GM23338 (cell line): ENCODE measurements at regions not wholly inside any gene's neighbourhood (a gene's known extent, or its start where the extent isn't known, plus 50 kb on each side); places are given as distances from the start of the nearest gene placed in this dataset.

Experiments
- ATAC-seq: fragments of 200-7000 bp; cut with Tn5 transposase; 3 replicates; pipeline ENCODE4 v1.9.1; 2020
- DNase-seq: peaks from one replicate; pipeline ENCODE4 v3.0.0-alpha.2; 2015; ENCODE audit warnings: low spot score
- H2AFZ ChIP-seq: fragments of 200-600 bp; sonication (generic); 2 replicates; pipeline ENCODE4 v1.8.0; 2016; ENCODE audit warnings: antibody characterized with exemption, mild to moderate bottlenecking, moderate library complexity
- H3F3A ChIP-seq: fragments of 200-600 bp; sonication (generic); replicated peaks from 2 replicates; pipeline ENCODE4 v1.8.0; 2017; ENCODE audit warnings: antibody characterized with exemption, mixed run types, low read depth
- H3K27ac ChIP-seq: fragments of 200-600 bp; sonication (generic); 2 replicates; pipeline ENCODE4 v1.6.1; 2016; ENCODE audit warnings: low read depth
- H3K27me3 ChIP-seq: fragments of 200-600 bp; sonication (generic); 2 replicates; pipeline ENCODE4 v1.8.0; 2016; ENCODE audit warnings: mild to moderate bottlenecking, mixed run types, moderate library complexity; ENCODE audit not compliant: insufficient read depth
- H3K36me3 ChIP-seq: fragments of 200-600 bp; sonication (generic); 2 replicates; pipeline ENCODE4 v1.8.0; 2016; ENCODE audit warnings: mild to moderate bottlenecking; ENCODE audit not compliant: insufficient read depth
- H3K4me1 ChIP-seq: fragments of 200-600 bp; sonication (generic); 2 replicates; pipeline ENCODE4 v1.8.0; 2016; ENCODE audit warnings: mild to moderate bottlenecking, moderate library complexity; ENCODE audit not compliant: insufficient read depth
- H3K4me2 ChIP-seq: fragments of 200-600 bp; sonication (generic); 2 replicates; pipeline ENCODE4 v1.7.1; 2017; ENCODE audit warnings: mixed run types
- H3K4me3 ChIP-seq: fragments of 200-600 bp; sonication (generic); 2 replicates; pipeline ENCODE4 v1.6.1; 2016; ENCODE audit warnings: mixed run types
- H3K79me2 ChIP-seq: fragments of 200-600 bp; sonication (generic); replicated peaks from 2 replicates; pipeline ENCODE4 v1.8.0; 2017; ENCODE audit warnings: mild to moderate bottlenecking; ENCODE audit not compliant: insufficient read depth
- H3K9me2 ChIP-seq: fragments of 200-600 bp; sonication (generic); 2 replicates; pipeline ENCODE4 v1.8.0; 2017; ENCODE audit not compliant: insufficient read depth
- H4K20me1 ChIP-seq: fragments of 200-600 bp; sonication (generic); replicated peaks from 2 replicates; pipeline ENCODE4 v1.8.0; 2017; ENCODE audit warnings: mild to moderate bottlenecking; ENCODE audit not compliant: insufficient read depth
- H3K27ac Mint-ChIP-seq: 2 replicates; pipeline ENCODE4 v1.8.0; 2020; ENCODE audit warnings: inconsistent platforms, mild to moderate bottlenecking, moderate library complexity, mixed read lengths
- H3K27me3 Mint-ChIP-seq: 3 replicates; pipeline ENCODE4 v1.8.0; 2022; ENCODE audit warnings: low read depth, mild to moderate bottlenecking, moderate library complexity, mixed read lengths, inconsistent platforms; ENCODE audit not compliant: insufficient read depth, poor library complexity
- H3K36me3 Mint-ChIP-seq: 3 replicates; pipeline ENCODE4 v1.8.0; 2021; ENCODE audit warnings: low read depth, mild to moderate bottlenecking, inconsistent platforms, moderate library complexity, mixed read lengths
- H3K4me1 Mint-ChIP-seq: 3 replicates; pipeline ENCODE4 v1.8.0; 2020; ENCODE audit warnings: mild to moderate bottlenecking, inconsistent platforms, mixed read lengths
- H3K4me3 Mint-ChIP-seq: 3 replicates; pipeline ENCODE4 v1.8.0; 2021; ENCODE audit warnings: moderate library complexity, mild to moderate bottlenecking, inconsistent platforms, mixed read lengths
- H3K9me3 Mint-ChIP-seq: 3 replicates; pipeline ENCODE4 v1.8.0; 2020; ENCODE audit warnings: moderate library complexity, mild to moderate bottlenecking, inconsistent platforms, mixed read lengths
- CREB1 ChIP-seq: fragments of 250-450 bp; sonication (Bioruptor Pico); IDR thresholded peaks from 2 replicates; pipeline ENCODE4 v1.5.0; 2020; ENCODE audit warnings: low read depth, mild to moderate bottlenecking, moderate library complexity
- CTCF ChIP-seq, 2 experiments: fragments of 200-600 bp in 1 of 2; sonication (generic) in 1 of 2; conservative IDR thresholded peaks; 2 replicates each; pipeline versions ENCODE4 v1.5.1 to v1.6.1; 2016 to 2017; ENCODE audit warnings: antibody characterized with exemption in 2 of 2, low read depth in 2 of 2, mild to moderate bottlenecking in 2 of 2, moderate library complexity in 1 of 2
- ETS1 ChIP-seq: IDR thresholded peaks from 2 replicates; pipeline ENCODE4 v1.6.1; 2016; ENCODE audit warnings: antibody characterized with exemption
- EZH2phosphoT487 ChIP-seq: fragments of 200-600 bp; sonication (generic); IDR thresholded peaks from one replicate; pipeline ENCODE4 v1.8.1; 2018; ENCODE audit warnings: antibody characterized with exemption; ENCODE audit not compliant: unreplicated experiment
- JUNB ChIP-seq: IDR thresholded peaks from one replicate; pipeline ENCODE4 v1.6.1; 2016; ENCODE audit warnings: antibody characterized with exemption; ENCODE audit not compliant: unreplicated experiment
- NANOG ChIP-seq: IDR thresholded peaks from 2 replicates; pipeline ENCODE4 v1.6.1; 2016; ENCODE audit warnings: antibody characterized with exemption, borderline replicate concordance
- POLR2AphosphoS5 ChIP-seq: IDR thresholded peaks from 2 replicates; pipeline ENCODE4 v1.6.1; 2016; ENCODE audit warnings: antibody characterized with exemption, low read depth
- REST ChIP-seq: IDR thresholded peaks from one replicate; pipeline ENCODE4 v1.6.1; 2018; ENCODE audit warnings: antibody characterized with exemption; ENCODE audit not compliant: unreplicated experiment
- STAT1 ChIP-seq: IDR thresholded peaks from one replicate; pipeline ENCODE4 v1.6.1; 2016; ENCODE audit warnings: antibody characterized with exemption; ENCODE audit not compliant: unreplicated experiment
- ZNF114 ChIP-seq: fragments of 250-450 bp; sonication (Bioruptor Pico); IDR thresholded peaks from 2 replicates; pipeline ENCODE4 v1.5.0; 2020; ENCODE audit warnings: mild to moderate bottlenecking, moderate library complexity
- ZNF331 ChIP-seq: fragments of 250-450 bp; sonication (Bioruptor Pico); IDR thresholded peaks from 2 replicates; pipeline ENCODE4 v1.5.0; 2020; ENCODE audit warnings: low read depth, mild to moderate bottlenecking, moderate library complexity

- no peak for TF ChIP-seq ETS1
- TF ChIP-seq EZH2phosphoT487: no peak
- TF ChIP-seq CREB1 (CRISPR knock-in tag): no peak
- no peak for TF ChIP-seq ZNF331 (CRISPR knock-in tag)
- TF ChIP-seq NANOG: no peak
These were observed 62.6 kb upstream of the SYTL5 start (continued) for GRCh38 chrX:37943554-37944344.

GRCh38 chrX:37946197-37946596 lies 60.2 kb upstream of the SYTL5 start:
- no peaks in the 10 kb centered on the region for H3K36me3 ChIP-seq
- H3K4me1 ChIP-seq: peaks cover 6% of the 10 kb centered on the region
- H3F3A ChIP-seq: no peaks in the 10 kb centered on the region
- H3K79me2 ChIP-seq: no peaks in the 10 kb centered on the region
- Mint-ChIP-seq H3K27ac (no peak overlapping the region), H3K27me3 (no peaks in the 10 kb centered on the region), H3K4me3 (no peak overlapping the region), H3K4me1 (peaks cover 12% of the 10 kb centered on the region), H3K9me3 (no peaks in the 10 kb centered on the region; the same call in 2 of the 3 replicates), H3K36me3 (no peaks in the 10 kb centered on the region)
- H4K20me1 ChIP-seq: no peaks in the 10 kb centered on the region
- H3K27me3 ChIP-seq: no peaks in the 10 kb centered on the region
- no peak overlapping the region for H3K4me2 ChIP-seq
- no peak overlapping the region for H3K4me3 ChIP-seq
- ATAC-seq: no peak
- H3K27ac ChIP-seq: no peak overlapping the region
- no peaks in the 10 kb centered on the region for H3K9me2 ChIP-seq
- TF ChIP-seq JUNB (no peak), STAT1 (no peak), REST (no peak)
- DNase-seq: no peak
- no peak overlapping the region for H2AFZ ChIP-seq

- ATAC-seq: no peak
- Histone ChIP-seq H3K27ac (no peak overlapping the region), H3K79me2 (no peaks in the 10 kb centered on the region), H2AFZ (no peak overlapping the region), H3K36me3 (no peaks in the 10 kb centered on the region), H3F3A (no peaks in the 10 kb centered on the region), H3K4me3 (no peak overlapping the region), H3K9me2 (no peaks in the 10 kb centered on the region), H3K27me3 (no peaks in the 10 kb centered on the region), H3K4me1 (no peaks in the 10 kb centered on the region), H3K4me2 (no peak overlapping the region), H4K20me1 (no peaks in the 10 kb centered on the region)
- H3K27ac Mint-ChIP-seq: no peak overlapping the region
- no peak overlapping the region for H3K4me3 Mint-ChIP-seq
- no peak for DNase-seq
- no peaks in the 10 kb centered on the region for H3K36me3 Mint-ChIP-seq
- no peaks in the 10 kb centered on the region for H3K9me3 Mint-ChIP-seq
- H3K27me3 Mint-ChIP-seq: no peaks in the 10 kb centered on the region
- H3K4me1 Mint-ChIP-seq: no peaks in the 10 kb centered on the region
- TF ChIP-seq CREB1 (CRISPR knock-in tag) (no peak), ZNF114 (CRISPR knock-in tag) (no peak), ZNF331 (CRISPR knock-in tag) (no peak), POLR2AphosphoS5 (no peak), CTCF (conservative IDR thresholded peaks at IDR 0.05; ENCODE audit: low read depth in 2 of 2) (no peak), REST (no peak)
These were observed 51.1 kb upstream of the SYTL5 start for GRCh38 chrX:37955273-37955672.
